HEK293 (cell line): ENCODE measurements at regions not wholly inside any gene's neighbourhood (a gene's known extent, or its start where the extent isn't known, plus 50 kb on each side); places are given as distances from the start of the nearest gene placed in this dataset.

ENCODE experiments used
- CTCF ChIA-PET: fragments of 350-600 bp; formaldehyde crosslinking; extraction: SDS; loops from one replicate; lab custom pipeline; 2021; ENCODE audit warnings: antibody characterized with exemption; lab: Yijun Ruan, JAX
- POLR2A ChIA-PET: fragments of 300-600 bp; formaldehyde crosslinking; extraction: SDS; loops from one replicate; lab custom pipeline; 2020; ENCODE audit warnings: antibody characterized with exemption, inconsistent platforms; lab: Yijun Ruan, JAX
- H3K27ac ChIP-seq: fragments of 200-500 bp; sonication (Bioruptor generic); 2 replicates; pipeline ENCODE4 v1.5.1; 2014; ENCODE audit warnings: low read depth, low read length, control low read depth, inconsistent platforms; ENCODE audit errors: extremely low read depth
- H3K36me3 ChIP-seq, 2 experiments: fragments of 200-500 bp in 1 of 2; sonication (Bioruptor generic) in 1 of 2; 1 replicate in 1 of 2; 2 replicates in 1 of 2; pipeline ENCODE4 v1.5.1; 2014 to 2017; ENCODE audit warnings: inconsistent platforms in 2 of 2, low read length in 2 of 2; ENCODE audit not compliant: control insufficient read depth in 2 of 2, insufficient read depth in 1 of 2
- H3K4me1 ChIP-seq: fragments of 200-500 bp; sonication (Bioruptor generic); 2 replicates; pipeline ENCODE4 v1.5.1; 2014; ENCODE audit warnings: mild to moderate bottlenecking, low read length, inconsistent platforms; ENCODE audit not compliant: control insufficient read depth, insufficient read depth
- H3K4me3 ChIP-seq: 2 replicates; pipeline ENCODE4 v1.5.1; 2011; ENCODE audit warnings: low read depth, mild to moderate bottlenecking, control low read depth, low read length, moderate library complexity
- H3K9me3 ChIP-seq: fragments of 200-500 bp; sonication (Bioruptor generic); 2 replicates; pipeline ENCODE4 v1.5.1; 2014; ENCODE audit warnings: low read depth, low read length, inconsistent platforms; ENCODE audit not compliant: control insufficient read depth, insufficient read depth
- HOXA7 ChIP-seq: sonication (generic); formaldehyde crosslinking; IDR thresholded peaks from 2 replicates; pipeline ENCODE4 v1.8.1; 2022; ENCODE audit warnings: missing genetic modification reagents, borderline replicate concordance
- INSM2 ChIP-seq: fragments of 450-650 bp; formaldehyde crosslinking; IDR thresholded peaks from 2 replicates; pipeline ENCODE4 v1.5.1; 2016; ENCODE audit warnings: missing biosample characterization, missing genetic modification characterization
- PRDM6 ChIP-seq: fragments of 450-650 bp; formaldehyde crosslinking; IDR thresholded peaks from 2 replicates; pipeline ENCODE4 v1.5.1; 2017; ENCODE audit warnings: missing biosample characterization, missing genetic modification characterization
- SALL2 ChIP-seq: fragments of 450-650 bp; formaldehyde crosslinking; IDR thresholded peaks from 2 replicates; pipeline ENCODE4 v1.5.0; 2017; ENCODE audit warnings: missing biosample characterization, mild to moderate bottlenecking, missing genetic modification characterization, borderline replicate concordance
- SP7 ChIP-seq: fragments of 450-650 bp; formaldehyde crosslinking; IDR thresholded peaks from 2 replicates; pipeline ENCODE4 v1.5.1; 2016; ENCODE audit warnings: missing biosample characterization, missing genetic modification characterization
- TCF7L2 ChIP-seq: IDR thresholded peaks from 2 replicates; pipeline ENCODE4 v1.6.1; 2011; ENCODE audit warnings: low read depth, mild to moderate bottlenecking, inconsistent platforms, low read length, moderate library complexity, borderline replicate concordance
- WT1 ChIP-seq: fragments of 450-650 bp; formaldehyde crosslinking; IDR thresholded peaks from 2 replicates; pipeline ENCODE4 v1.5.1; 2016; ENCODE audit warnings: missing biosample characterization, missing genetic modification characterization
- ZBTB6 ChIP-seq: fragments of 450-650 bp; formaldehyde crosslinking; IDR thresholded peaks from 2 replicates; pipeline ENCODE4 v1.5.1; 2017; ENCODE audit warnings: missing biosample characterization, missing genetic modification characterization
- ZIC2 ChIP-seq: fragments of 450-650 bp; formaldehyde crosslinking; IDR thresholded peaks from 2 replicates; pipeline ENCODE4 v1.5.1; 2016; ENCODE audit warnings: missing biosample characterization, missing genetic modification characterization
- ZNF132 ChIP-seq: fragments of 450-650 bp; formaldehyde crosslinking; IDR thresholded peaks from 2 replicates; pipeline ENCODE4 v1.5.1; 2017; ENCODE audit warnings: missing biosample characterization, missing genetic modification characterization, borderline replicate concordance
- ZNF138 ChIP-seq: fragments of 450-650 bp; formaldehyde crosslinking; IDR thresholded peaks from 2 replicates; pipeline ENCODE4 v1.5.1; 2016; ENCODE audit warnings: missing biosample characterization, missing genetic modification characterization, borderline replicate concordance
- ZNF239 ChIP-seq: fragments of 450-650 bp; formaldehyde crosslinking; IDR thresholded peaks from 2 replicates; pipeline ENCODE4 v1.5.1; 2016; ENCODE audit warnings: missing biosample characterization, missing genetic modification characterization
- ZNF335 ChIP-seq: fragments of 450-650 bp; formaldehyde crosslinking; conservative IDR thresholded peaks from 2 replicates; pipeline ENCODE4 v1.5.1; 2016; ENCODE audit warnings: missing biosample characterization, missing genetic modification characterization
- ZNF341 ChIP-seq: fragments of 450-650 bp; formaldehyde crosslinking; IDR thresholded peaks from 2 replicates; pipeline ENCODE4; 2016; ENCODE audit warnings: low read depth, missing biosample characterization, missing genetic modification characterization
- ZNF510 ChIP-seq: fragments of 450-650 bp; formaldehyde crosslinking; IDR thresholded peaks from 2 replicates; pipeline ENCODE4 v1.5.1; 2018; ENCODE audit warnings: mild to moderate bottlenecking, missing genetic modification characterization, missing biosample characterization; ENCODE audit not compliant: insufficient replicate concordance
- ZNF530 ChIP-seq: fragments of 450-650 bp; formaldehyde crosslinking; IDR thresholded peaks from 2 replicates; pipeline ENCODE4 v1.5.1; 2016; ENCODE audit warnings: low read depth, missing biosample characterization, missing genetic modification characterization
- ZNF660 ChIP-seq: fragments of 450-650 bp; IDR thresholded peaks from 2 replicates; pipeline ENCODE4 v1.5.1; 2018; ENCODE audit warnings: missing biosample characterization, mild to moderate bottlenecking, missing genetic modification characterization
- ZNF677 ChIP-seq: fragments of 450-650 bp; IDR thresholded peaks from 2 replicates; pipeline ENCODE4 v1.5.0; 2018; ENCODE audit warnings: missing biosample characterization, mild to moderate bottlenecking, missing genetic modification characterization, moderate library complexity
- ZNF791 ChIP-seq: fragments of 450-650 bp; formaldehyde crosslinking; IDR thresholded peaks from 2 replicates; pipeline ENCODE4 v1.5.1; 2016; ENCODE audit warnings: missing biosample characterization, missing genetic modification characterization
- ZNF837 ChIP-seq: fragments of 450-650 bp; formaldehyde crosslinking; IDR thresholded peaks from 2 replicates; pipeline ENCODE4 v1.5.1; 2016; ENCODE audit warnings: missing biosample characterization, missing genetic modification characterization
- TF ChIP-seq, protein P1 (sequence below): fragments of 450-650 bp; formaldehyde crosslinking; conservative IDR thresholded peaks from 2 replicates; pipeline ENCODE4 v1.5.1; 2016; ENCODE audit warnings: low read depth, missing biosample characterization, missing genetic modification characterization
- TF ChIP-seq, protein P2 (sequence below): fragments of 450-650 bp; formaldehyde crosslinking; IDR thresholded peaks from 2 replicates; pipeline ENCODE4 v1.5.1; 2016; ENCODE audit warnings: missing biosample characterization, missing genetic modification characterization
- TF ChIP-seq, protein P3 (sequence below): fragments of 450-650 bp; formaldehyde crosslinking; IDR thresholded peaks from 2 replicates; pipeline ENCODE4 v1.5.1; 2016; ENCODE audit warnings: missing biosample characterization, missing genetic modification characterization, low read depth

DNA sequence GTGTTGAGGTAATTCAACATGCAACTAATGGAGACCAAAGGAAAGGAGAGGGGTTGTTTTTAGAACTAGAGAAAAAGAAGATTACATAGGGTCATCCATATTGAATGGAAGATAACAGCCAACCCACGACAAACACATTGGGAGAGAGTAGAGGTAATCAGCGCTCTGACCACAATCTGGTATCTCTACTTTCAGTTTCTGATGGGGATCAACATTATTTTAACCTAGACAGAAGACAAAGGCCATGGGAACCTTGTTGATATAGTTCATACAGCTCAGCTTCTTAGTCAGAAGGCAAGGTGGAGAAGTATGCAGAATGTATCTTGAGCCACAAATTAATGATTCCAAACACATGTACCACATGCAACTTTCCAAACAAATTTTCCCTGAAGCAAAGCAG is 537.1 kb upstream of the ST8SIA4 start:
- no peak overlapping the region for H3K4me3 ChIP-seq
- no peaks in the 10 kb centered on the region for H3K9me3 ChIP-seq
- CTCF ChIA-PET = no interaction called here
- no peaks in the 10 kb centered on the region for H3K36me3 ChIP-seq
- no peaks in the 10 kb centered on the region for H3K4me1 ChIP-seq
- TF ChIP-seq TCF7L2 (no peak), PRDM6 (tag by site-specific recombination) (no peak), ZNF510 (tag by site-specific recombination) (no peak), ZIC2 (no peak), ZNF138 (tag by site-specific recombination) (no peak), ZNF132 (no peak), ZNF791 (tag by site-specific recombination) (no peak), SALL2 (tag by site-specific recombination) (no peak), ZNF677 (no peak), ZBTB6 (tag by site-specific recombination) (no peak)
- TF ChIP-seq, protein P1, sequence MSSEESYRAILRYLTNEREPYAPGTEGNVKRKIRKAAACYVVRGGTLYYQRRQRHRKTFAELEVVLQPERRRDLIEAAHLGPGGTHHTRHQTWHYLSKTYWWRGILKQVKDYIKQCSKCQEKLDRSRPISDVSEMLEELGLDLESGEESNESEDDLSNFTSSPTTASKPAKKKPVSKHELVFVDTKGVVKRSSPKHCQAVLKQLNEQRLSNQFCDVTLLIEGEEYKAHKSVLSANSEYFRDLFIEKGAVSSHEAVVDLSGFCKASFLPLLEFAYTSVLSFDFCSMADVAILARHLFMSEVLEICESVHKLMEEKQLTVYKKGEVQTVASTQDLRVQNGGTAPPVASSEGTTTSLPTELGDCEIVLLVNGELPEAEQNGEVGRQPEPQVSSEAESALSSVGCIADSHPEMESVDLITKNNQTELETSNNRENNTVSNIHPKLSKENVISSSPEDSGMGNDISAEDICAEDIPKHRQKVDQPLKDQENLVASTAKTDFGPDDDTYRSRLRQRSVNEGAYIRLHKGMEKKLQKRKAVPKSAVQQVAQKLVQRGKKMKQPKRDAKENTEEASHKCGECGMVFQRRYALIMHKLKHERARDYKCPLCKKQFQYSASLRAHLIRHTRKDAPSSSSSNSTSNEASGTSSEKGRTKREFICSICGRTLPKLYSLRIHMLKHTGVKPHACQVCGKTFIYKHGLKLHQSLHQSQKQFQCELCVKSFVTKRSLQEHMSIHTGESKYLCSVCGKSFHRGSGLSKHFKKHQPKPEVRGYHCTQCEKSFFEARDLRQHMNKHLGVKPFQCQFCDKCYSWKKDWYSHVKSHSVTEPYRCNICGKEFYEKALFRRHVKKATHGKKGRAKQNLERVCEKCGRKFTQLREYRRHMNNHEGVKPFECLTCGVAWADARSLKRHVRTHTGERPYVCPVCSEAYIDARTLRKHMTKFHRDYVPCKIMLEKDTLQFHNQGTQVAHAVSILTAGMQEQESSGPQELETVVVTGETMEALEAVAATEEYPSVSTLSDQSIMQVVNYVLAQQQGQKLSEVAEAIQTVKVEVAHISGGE (tag by site-specific recombination) = no peak
- TF ChIP-seq, protein P2, sequence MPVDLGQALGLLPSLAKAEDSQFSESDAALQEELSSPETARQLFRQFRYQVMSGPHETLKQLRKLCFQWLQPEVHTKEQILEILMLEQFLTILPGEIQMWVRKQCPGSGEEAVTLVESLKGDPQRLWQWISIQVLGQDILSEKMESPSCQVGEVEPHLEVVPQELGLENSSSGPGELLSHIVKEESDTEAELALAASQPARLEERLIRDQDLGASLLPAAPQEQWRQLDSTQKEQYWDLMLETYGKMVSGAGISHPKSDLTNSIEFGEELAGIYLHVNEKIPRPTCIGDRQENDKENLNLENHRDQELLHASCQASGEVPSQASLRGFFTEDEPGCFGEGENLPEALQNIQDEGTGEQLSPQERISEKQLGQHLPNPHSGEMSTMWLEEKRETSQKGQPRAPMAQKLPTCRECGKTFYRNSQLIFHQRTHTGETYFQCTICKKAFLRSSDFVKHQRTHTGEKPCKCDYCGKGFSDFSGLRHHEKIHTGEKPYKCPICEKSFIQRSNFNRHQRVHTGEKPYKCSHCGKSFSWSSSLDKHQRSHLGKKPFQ = no peak
- POLR2A ChIA-PET = no interaction called here
- H3K27ac ChIP-seq = no peak overlapping the region

- POLR2A ChIA-PET = no interaction called here
- H3K4me1 ChIP-seq = no peaks in the 10 kb centered on the region
- H3K36me3 ChIP-seq = no peaks in the 10 kb centered on the region
- TF ChIP-seq, protein P3, sequence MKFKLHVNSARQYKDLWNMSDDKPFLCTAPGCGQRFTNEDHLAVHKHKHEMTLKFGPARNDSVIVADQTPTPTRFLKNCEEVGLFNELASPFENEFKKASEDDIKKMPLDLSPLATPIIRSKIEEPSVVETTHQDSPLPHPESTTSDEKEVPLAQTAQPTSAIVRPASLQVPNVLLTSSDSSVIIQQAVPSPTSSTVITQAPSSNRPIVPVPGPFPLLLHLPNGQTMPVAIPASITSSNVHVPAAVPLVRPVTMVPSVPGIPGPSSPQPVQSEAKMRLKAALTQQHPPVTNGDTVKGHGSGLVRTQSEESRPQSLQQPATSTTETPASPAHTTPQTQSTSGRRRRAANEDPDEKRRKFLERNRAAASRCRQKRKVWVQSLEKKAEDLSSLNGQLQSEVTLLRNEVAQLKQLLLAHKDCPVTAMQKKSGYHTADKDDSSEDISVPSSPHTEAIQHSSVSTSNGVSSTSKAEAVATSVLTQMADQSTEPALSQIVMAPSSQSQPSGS = no peak
- TF ChIP-seq ZNF239 (no peak), WT1 (tag by site-specific recombination) (no peak), ZNF837 (tag by site-specific recombination) (no peak), ZNF341 (tag by site-specific recombination) (no peak), ZNF530 (tag by site-specific recombination) (no peak), INSM2 (tag by site-specific recombination) (no peak), SP7 (tag by site-specific recombination) (no peak), ZNF660 (no peak), HOXA7 (CRISPR knock-in tag) (no peak), ZNF335 (tag by site-specific recombination) (no peak)
- H3K4me3 ChIP-seq = no peak overlapping the region
- no peak overlapping the region for H3K27ac ChIP-seq
- CTCF ChIA-PET = interaction anchor here (0.6 kb wide), 1 partner anchor 541 kb away, joined by 4 read pairs; no protein-coding TSS in a partner anchor
- H3K9me3 ChIP-seq = no peaks in the 10 kb centered on the region
These were observed 534.3 kb upstream of the ST8SIA4 start for GRCh38 chr5:101437351-101437750.
